Right lobe of liver (tissue), 6 donors: ENCODE measurements at regions not wholly inside any gene's neighbourhood (a gene's known extent, or its start where the extent isn't known, plus 50 kb on each side); places are given as distances from the start of the nearest gene placed in this dataset.

Source experiments
- ATAC-seq, 4 donors: fragments of 200-7000 bp; cut with Tn5 transposase; one replicate each; pipeline ENCODE4 v1.9.1; 2020; ENCODE audit warnings: mild to moderate bottlenecking in 4 of 4, moderate library complexity in 4 of 4
- DNase-seq, 3 donors: peaks; one replicate each; pipeline ENCODE4 v3.0.0-alpha.2; 2020
- H3K27ac ChIP-seq, 3 donors: fragments of 200-600 bp; one replicate each; pipeline ENCODE4 v1.8.0; 2022
- H3K27me3 ChIP-seq, 2 donors: fragments of 200-600 bp; one replicate each; pipeline ENCODE4 v1.8.0; 2022
- H3K36me3 ChIP-seq, 4 donors: fragments of 200-600 bp; sonication (generic) in 1 of 4; one replicate each; pipeline versions ENCODE4 v1.5.1 to v1.8.0; 2017 to 2022; ENCODE audit warnings: control low read depth in 1 of 4
- H3K4me1 ChIP-seq, 4 donors: fragments of 200-600 bp; sonication (generic) in 1 of 4; one replicate each; pipeline versions ENCODE4 v1.5.1 to v1.8.0; 2017 to 2022; ENCODE audit warnings: control low read depth in 1 of 4
- H3K4me3 ChIP-seq, 3 donors: fragments of 200-600 bp; one replicate each; pipeline ENCODE4 v1.8.0; 2022
- H3K9me3 ChIP-seq, 4 donors: fragments of 200-600 bp; sonication (generic) in 1 of 4; one replicate each; pipeline versions ENCODE4 v1.5.1 to v1.8.0; 2017 to 2022; ENCODE audit warnings: control low read depth in 1 of 4
- CTCF ChIP-seq, 4 donors: fragments of 200-600 bp in 3 of 4; fragments of 450-650 bp in 1 of 4; IDR thresholded peaks; one replicate each; pipeline versions ENCODE4 v1.5.1 to v1.8.0; 2016 to 2022; ENCODE audit warnings: antibody characterized with exemption in 4 of 4, mild to moderate bottlenecking in 2 of 4
- POLR2A ChIP-seq: fragments of 450-650 bp; IDR thresholded peaks from one replicate; pipeline ENCODE4 v1.6.1; 2017; ENCODE audit warnings: antibody characterized with exemption, mild to moderate bottlenecking
- WGBS: methylation state at CpG from one replicate; pipeline ENCODE4 v1.1.6; 2018; ENCODE audit warnings: low coverage, low lambda C conversion rate; ENCODE audit not compliant: insufficient coverage; ENCODE audit errors: missing lambda C conversion rate; 5-methylcytosine and 5-hydroxymethylcytosine counted together
- intact Hi-C, 2 donors: fragments of 100-400 bp; cut with DNase I; formaldehyde crosslinking; loops; one replicate each; pipeline versions ENCODE4 v1.11.2 to v1.14.1; 2022
- donor health status: DM: no; HTN: yes; CAD: no.
- donor health status: DM: no; HTN: no; CAD: no.
- donor health status: DM: no; HTN: no; CAD: no.
- donor health status: DM: no; HTN: yes; CAD: no.
- donor health status: DM: no; HTN: yes; CAD: no.

GRCh38 chr4:66489783-66490452 is 819.6 kb upstream of the EPHA5 start:
- Histone ChIP-seq H3K4me1 (no peaks in the 10 kb centered on the region), H3K36me3 (no peaks in the 10 kb centered on the region), H3K27ac (no peak overlapping the region), H3K9me3 (no peaks in the 10 kb centered on the region), H3K27me3 (no peaks in the 10 kb centered on the region), H3K4me3 (no peak overlapping the region)
- TF ChIP-seq CTCF (IDR thresholded peaks at IDR 0.05) (no peak), POLR2A (no peak)
- WGBS: 12% methylated on average over 5 of the region's 5 CpGs
- DNase-seq: no peak
- intact Hi-C loops: no loop called here
- no peak for ATAC-seq

- no peak overlapping the region for H3K4me3 ChIP-seq
- no peaks in the 10 kb centered on the region for H3K36me3 ChIP-seq
- DNase-seq: no peak
- H3K27me3 ChIP-seq: no peaks in the 10 kb centered on the region
- TF ChIP-seq POLR2A (no peak), CTCF (IDR thresholded peaks at IDR 0.05) (no peak)
- no peak overlapping the region for H3K27ac ChIP-seq
- no peak for ATAC-seq
- H3K4me1 ChIP-seq: no peaks in the 10 kb centered on the region
- intact Hi-C loops: no loop called here
- H3K9me3 ChIP-seq: no peaks in the 10 kb centered on the region
These were observed 819.1 kb upstream of the EPHA5 start for GRCh38 chr4:66489370-66489769.

GRCh38 chr4:66486068-66486467 is 815.8 kb upstream of the EPHA5 start:
- H3K27ac ChIP-seq: no peak overlapping the region
- TF ChIP-seq POLR2A (no peak), CTCF (IDR thresholded peaks at IDR 0.05) (no peak)
- H3K4me3 ChIP-seq: no peak overlapping the region
- WGBS: 25% methylated on average over 1 of the region's 1 CpG
- no peaks in the 10 kb centered on the region for H3K4me1 ChIP-seq
- intact Hi-C loops: no loop called here
- no peaks in the 10 kb centered on the region for H3K36me3 ChIP-seq
- no peak for DNase-seq
- ATAC-seq: no peak
- no peaks in the 10 kb centered on the region for H3K27me3 ChIP-seq
- no peaks in the 10 kb centered on the region for H3K9me3 ChIP-seq

GRCh38 chr4:66482186-66482585 is 811.9 kb upstream of the EPHA5 start:
- no peak for DNase-seq
- Histone ChIP-seq H3K27me3 (no peaks in the 10 kb centered on the region), H3K4me3 (no peak overlapping the region), H3K4me1 (no peaks in the 10 kb centered on the region), H3K36me3 (no peaks in the 10 kb centered on the region), H3K27ac (no peak overlapping the region), H3K9me3 (no peaks in the 10 kb centered on the region)
- TF ChIP-seq POLR2A: no peak
- TF ChIP-seq CTCF (IDR thresholded peaks at IDR 0.05): no peak
- no peak for ATAC-seq
- intact Hi-C loops: no loop called here
- 43% methylated on average over 1 of the region's 1 CpG for whole genome bisulfite sequencing

GRCh38 chr4:66475596-66475995 is 805.3 kb upstream of the EPHA5 start:
- ATAC-seq (no peak), DNase-seq (no peak)
- Histone ChIP-seq H3K4me1 (no peaks in the 10 kb centered on the region), H3K27me3 (no peaks in the 10 kb centered on the region), H3K9me3 (no peaks in the 10 kb centered on the region), H3K27ac (no peak overlapping the region), H3K36me3 (no peaks in the 10 kb centered on the region), H3K4me3 (no peak overlapping the region)
- intact Hi-C loops: no loop called here
- TF ChIP-seq POLR2A (no peak), CTCF (IDR thresholded peaks at IDR 0.05) (no peak)
- WGBS: 41% methylated on average over 3 of the region's 3 CpGs
